Parathyroid adenoma (tissue), 2 donors: ENCODE measurements at regions not wholly inside any gene's neighbourhood (a gene's known extent, or its start where the extent isn't known, plus 50 kb on each side); places are given as distances from the start of the nearest gene placed in this dataset.

Experiments used
- H2AFZ ChIP-seq: fragments of 300-600 bp; sonication (generic); one replicate; pipeline ENCODE4 v1.7.0; 2017; ENCODE audit warnings: antibody characterized with exemption, mild to moderate bottlenecking
- H3K27ac ChIP-seq: fragments of 300-600 bp; sonication (generic); one replicate; pipeline ENCODE4 v1.7.0; 2017
- H3K27me3 ChIP-seq: fragments of 300-600 bp; sonication (generic); one replicate; pipeline ENCODE4 v1.7.0; 2017; ENCODE audit warnings: low read length; ENCODE audit not compliant: control insufficient read depth, insufficient read depth
- H3K36me3 ChIP-seq: fragments of 300-600 bp; sonication (generic); one replicate; pipeline ENCODE4 v1.7.0; 2017; ENCODE audit warnings: low read length; ENCODE audit not compliant: control insufficient read depth, insufficient read depth
- H3K4me1 ChIP-seq: fragments of 300-600 bp; sonication (generic); one replicate; pipeline ENCODE4 v1.7.0; 2017; ENCODE audit warnings: control low read depth
- H3K4me2 ChIP-seq: fragments of 300-600 bp; sonication (generic); one replicate; pipeline ENCODE4 v1.7.0; 2017; ENCODE audit warnings: low read length
- H3K4me3 ChIP-seq: fragments of 300-600 bp; sonication (generic); one replicate; pipeline ENCODE4 v1.7.0; 2017; ENCODE audit warnings: low read depth, low read length
- H3K79me2 ChIP-seq: fragments of 300-600 bp; sonication (generic); one replicate; pipeline ENCODE4 v1.7.0; 2017; ENCODE audit warnings: control low read depth
- H3K9ac ChIP-seq: fragments of 300-600 bp; sonication (generic); one replicate; pipeline ENCODE4 v1.7.0; 2017; ENCODE audit warnings: mild to moderate bottlenecking
- H3K9me3 ChIP-seq: fragments of 300-600 bp; sonication (generic); one replicate; pipeline ENCODE4 v1.7.0; 2017; ENCODE audit warnings: low read length; ENCODE audit not compliant: control insufficient read depth
- CTCF ChIP-seq: fragments of 300-600 bp; sonication (generic); IDR thresholded peaks from one replicate; pipeline ENCODE4 v1.7.0; 2017; ENCODE audit warnings: antibody characterized with exemption, mild to moderate bottlenecking
- donor health status: primary hyperparathyroidism.

DNA sequence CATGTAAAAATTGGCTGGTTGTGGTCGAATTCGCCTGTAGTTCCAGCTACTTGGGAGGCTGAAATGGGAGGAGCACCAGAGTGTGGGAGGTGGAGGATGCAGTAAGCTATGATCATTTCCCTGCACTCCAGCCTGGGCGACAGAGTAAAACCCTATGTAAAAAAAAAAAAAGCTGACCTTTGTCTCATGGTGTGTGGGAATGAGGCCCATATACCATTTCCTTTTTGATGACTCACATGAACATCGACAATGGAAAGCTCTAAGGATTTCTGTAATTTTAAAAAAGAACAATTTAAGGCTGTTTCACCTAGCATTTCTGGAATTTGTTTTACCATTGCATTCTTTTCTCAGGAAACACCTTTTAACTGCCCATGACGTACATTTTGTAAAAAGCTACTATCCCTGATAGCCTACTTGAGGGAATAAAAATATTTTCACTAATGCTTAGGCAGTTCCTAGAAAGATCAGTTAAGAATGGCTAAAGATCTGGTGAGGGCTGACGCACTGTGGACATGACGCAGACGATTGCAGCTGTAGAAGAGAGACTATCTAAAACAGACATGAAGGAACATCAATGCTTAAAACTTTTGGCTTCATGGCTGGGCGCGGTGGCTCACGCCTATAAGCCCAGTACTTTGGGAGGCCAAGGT lies 400.6 kb upstream of the IGFBP3 start:
- Histone ChIP-seq H3K36me3 (no peaks in the 10 kb centered on the region), H3K9me3 (no peaks in the 10 kb centered on the region), H3K4me2 (no peak overlapping the region), H3K27me3 (no peaks in the 10 kb centered on the region), H3K4me1 (no peaks in the 10 kb centered on the region), H3K4me3 (no peak overlapping the region), H3K27ac (no peak overlapping the region), H3K9ac (no peak overlapping the region), H2AFZ (no peak overlapping the region), H3K79me2 (no peaks in the 10 kb centered on the region)
- no peak for TF ChIP-seq CTCF

- H3K9me3 ChIP-seq: no peaks in the 10 kb centered on the region
- no peaks in the 10 kb centered on the region for H3K36me3 ChIP-seq
- no peaks in the 10 kb centered on the region for H3K27me3 ChIP-seq
Observed at GRCh38 chr7:46320956-46321355, 399.9 kb upstream of the IGFBP3 start.

GRCh38 chr7:46319841-46320240 lies 398.8 kb upstream of the IGFBP3 start:
- no peak overlapping the region for H3K27ac ChIP-seq
- no peak for TF ChIP-seq CTCF
- H3K36me3 ChIP-seq: no peaks in the 10 kb centered on the region

More at GRCh38 chr7:46320956-46321355, 399.9 kb upstream of the IGFBP3 start:
- H3K4me3 ChIP-seq: no peak overlapping the region
- no peak overlapping the region for H3K9ac ChIP-seq
- no peak overlapping the region for H2AFZ ChIP-seq
- no peaks in the 10 kb centered on the region for H3K4me1 ChIP-seq
- no peak overlapping the region for H3K4me2 ChIP-seq
- TF ChIP-seq CTCF: no peak
- no peak overlapping the region for H3K27ac ChIP-seq
- no peaks in the 10 kb centered on the region for H3K79me2 ChIP-seq

GRCh38 chr7:46318276-46318675 lies 397.2 kb upstream of the IGFBP3 start:
- Histone ChIP-seq H3K9me3 (no peaks in the 10 kb centered on the region), H3K79me2 (no peaks in the 10 kb centered on the region), H3K27ac (no peak overlapping the region), H3K4me3 (no peak overlapping the region), H2AFZ (no peak overlapping the region), H3K4me2 (no peak overlapping the region), H3K9ac (no peak overlapping the region), H3K4me1 (no peaks in the 10 kb centered on the region), H3K36me3 (no peaks in the 10 kb centered on the region), H3K27me3 (no peaks in the 10 kb centered on the region)
- no peak for TF ChIP-seq CTCF

More at GRCh38 chr7:46319841-46320240, 398.8 kb upstream of the IGFBP3 start:
- H3K9me3 ChIP-seq: no peaks in the 10 kb centered on the region
- H3K9ac ChIP-seq: no peak overlapping the region
- H3K4me1 ChIP-seq: no peaks in the 10 kb centered on the region
- no peak overlapping the region for H2AFZ ChIP-seq
- no peak overlapping the region for H3K4me3 ChIP-seq
- H3K27me3 ChIP-seq: no peaks in the 10 kb centered on the region
- no peaks in the 10 kb centered on the region for H3K79me2 ChIP-seq
- no peak overlapping the region for H3K4me2 ChIP-seq

DNA sequence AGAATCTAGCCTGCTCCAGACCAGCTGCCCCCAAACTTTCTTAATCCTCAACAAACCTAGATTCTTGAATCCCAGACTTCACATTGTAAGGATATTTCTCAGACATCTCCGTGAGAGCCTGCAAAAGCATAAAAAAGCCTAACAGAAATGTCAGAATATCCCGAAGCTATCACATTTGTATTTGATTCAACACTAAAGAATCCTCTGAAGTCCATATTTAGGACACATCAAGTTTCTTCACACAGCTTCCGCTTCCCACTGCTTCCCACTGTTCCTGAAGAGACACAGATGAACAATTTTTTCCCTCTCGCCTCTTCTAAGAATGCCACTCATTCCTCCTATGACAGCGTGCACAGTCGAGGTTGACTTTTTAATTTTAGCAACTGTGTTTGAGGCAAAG lies 396.2 kb upstream of the IGFBP3 start:
- H3K4me3 ChIP-seq: no peak overlapping the region
- no peak overlapping the region for H3K27ac ChIP-seq
- H3K27me3 ChIP-seq: no peaks in the 10 kb centered on the region
- H2AFZ ChIP-seq: no peak overlapping the region
- no peaks in the 10 kb centered on the region for H3K9me3 ChIP-seq
- H3K4me2 ChIP-seq: no peak overlapping the region
- H3K79me2 ChIP-seq: no peaks in the 10 kb centered on the region
- TF ChIP-seq CTCF: no peak
- no peaks in the 10 kb centered on the region for H3K36me3 ChIP-seq
- H3K4me1 ChIP-seq: no peaks in the 10 kb centered on the region
- H3K9ac ChIP-seq: no peak overlapping the region
